ENCODE measurements at regions not wholly inside any gene's neighbourhood (a gene's known extent, or its start where the extent isn't known, plus 50 kb on each side); places are given as distances from the start of the nearest gene placed in this dataset.
A peak's percentile ranks its signal among the peaks of the same experiment; 100 is the strongest.

GRCh38 chr5:33303579-33304095, 137.1 kb upstream of the TARS1 start:
- Histone ChIP-seq H3K4me3 (no peak overlapping the region), H3K27me3 (no peaks in the 10 kb centered on the region), H3K4me1 (peaks cover 3 to 10% of the 10 kb centered on the region in 2 donors), H3K27ac (no peak overlapping the region), H3K36me3 (no peaks in the 10 kb centered on the region), H3K9me3 (no peaks in the 10 kb centered on the region)
- TF ChIP-seq POLR2A (IDR thresholded peaks at IDR 0.05) (no peak), CTCF (IDR thresholded peaks at IDR 0.05) (no peak)
- DNase-seq: no peak
- intact Hi-C loops (cut with DNase I; ENCODE audit: low total_unique reads): no loop called here

GRCh38 chr5:33304601-33305000, 136.2 kb upstream of the TARS1 start:
- H3K4me1 ChIP-seq: peaks cover 3 to 4% of the 10 kb centered on the region in 2 donors
- no peak for DNase-seq
- H3K36me3 ChIP-seq: no peaks in the 10 kb centered on the region
- intact Hi-C loops (cut with DNase I; ENCODE audit: low total_unique reads): no loop called here
- no peaks in the 10 kb centered on the region for H3K27me3 ChIP-seq
- TF ChIP-seq POLR2A (IDR thresholded peaks at IDR 0.05) (no peak), CTCF (IDR thresholded peaks at IDR 0.05) (no peak)
- H3K27ac ChIP-seq: no peak overlapping the region
- H3K4me3 ChIP-seq: no peak overlapping the region
- H3K9me3 ChIP-seq: no peaks in the 10 kb centered on the region

- TF ChIP-seq CTCF (IDR thresholded peaks at IDR 0.05) (no peak), POLR2A (IDR thresholded peaks at IDR 0.05) (no peak)
- no peaks in the 10 kb centered on the region for H3K36me3 ChIP-seq
- no peaks in the 10 kb centered on the region for H3K27me3 ChIP-seq
- H3K27ac ChIP-seq: no peak overlapping the region
- H3K4me1 ChIP-seq: peaks cover 0 to 3% of the 10 kb centered on the region in 2 donors
- no peak overlapping the region for H3K4me3 ChIP-seq
- intact Hi-C loops (cut with DNase I; ENCODE audit: low total_unique reads): no loop called here
- no peaks in the 10 kb centered on the region for H3K9me3 ChIP-seq
- no peak for DNase-seq
These were observed 135.2 kb upstream of the TARS1 start for GRCh38 chr5:33305572-33305971.

GRCh38 chr5:33306758-33307157, 134.0 kb upstream of the TARS1 start:
- Histone ChIP-seq H3K4me1 (peaks cover 0 to 3% of the 10 kb centered on the region in 2 donors), H3K36me3 (no peaks in the 10 kb centered on the region), H3K4me3 (no peak overlapping the region), H3K27me3 (no peaks in the 10 kb centered on the region), H3K9me3 (no peaks in the 10 kb centered on the region), H3K27ac (peak overlapping the region; percentile 39 to 66)
- intact Hi-C loops (cut with DNase I; ENCODE audit: low total_unique reads): no loop called here
- TF ChIP-seq CTCF (IDR thresholded peaks at IDR 0.05): no peak
- no peak for TF ChIP-seq POLR2A (IDR thresholded peaks at IDR 0.05)
- no peak for DNase-seq

- no peak overlapping the region for H3K4me3 ChIP-seq
- no peaks in the 10 kb centered on the region for H3K9me3 ChIP-seq
- intact Hi-C loops (cut with DNase I; ENCODE audit: low total_unique reads): no loop called here
- no peak overlapping the region for H3K27ac ChIP-seq
- no peaks in the 10 kb centered on the region for H3K27me3 ChIP-seq
- H3K4me1 ChIP-seq: peaks cover 0 to 3% of the 10 kb centered on the region in 2 donors
- H3K36me3 ChIP-seq: no peaks in the 10 kb centered on the region
- no peak for DNase-seq
- TF ChIP-seq CTCF (IDR thresholded peaks at IDR 0.05): no peak
- TF ChIP-seq POLR2A (IDR thresholded peaks at IDR 0.05): no peak
These were observed 132.2 kb upstream of the TARS1 start for GRCh38 chr5:33308586-33308985.

All from uterus (tissue), 3 donors.